Sigmoid colon (tissue), 4 donors: ENCODE measurements at regions not wholly inside any gene's neighbourhood (a gene's known extent, or its start where the extent isn't known, plus 50 kb on each side); places are given as distances from the start of the nearest gene placed in this dataset.

Source experiments
- CTCF ChIP-seq, 4 experiments: fragments of 450-650 bp in 3 of 4; fragments of 200-600 bp in 1 of 4; IDR thresholded peaks; one replicate each; pipeline ENCODE4 v1.5.1; 2016 to 2019; ENCODE audit warnings: antibody characterized with exemption in 4 of 4, mild to moderate bottlenecking in 3 of 4, moderate library complexity in 2 of 4
- EP300 ChIP-seq, 4 donors: sonication (generic); formaldehyde crosslinking; IDR thresholded peaks; one replicate each; pipeline ENCODE4 v1.6.1; 2017; ENCODE audit warnings: antibody characterized with exemption in 4 of 4
- POLR2A ChIP-seq, 2 donors: fragments of 450-650 bp; IDR thresholded peaks; one replicate each; pipeline ENCODE4 v1.6.1; 2016; ENCODE audit warnings: antibody characterized with exemption in 2 of 2, mild to moderate bottlenecking in 2 of 2, moderate library complexity in 2 of 2
- POLR2AphosphoS5 ChIP-seq, 4 donors: sonication (generic); formaldehyde crosslinking; IDR thresholded peaks; one replicate each; pipeline ENCODE4 v1.6.1; 2017; ENCODE audit warnings: antibody characterized with exemption in 4 of 4

- TF ChIP-seq EP300 (IDR thresholded peaks at IDR 0.05) (no peak), POLR2A (IDR thresholded peaks at IDR 0.05) (no peak), POLR2AphosphoS5 (IDR thresholded peaks at IDR 0.05) (no peak), CTCF (IDR thresholded peaks at IDR 0.05) (no peak)
These were observed 103.5 kb upstream of the RASSF8 start for GRCh38 chr12:25854991-25855390.
